Lower lobe of right lung (tissue), 2 donors: ENCODE measurements at regions not wholly inside any gene's neighbourhood (a gene's known extent, or its start where the extent isn't known, plus 50 kb on each side); places are given as distances from the start of the nearest gene placed in this dataset.

Experiments
- ATAC-seq, 2 donors: fragments of 200-7000 bp; cut with Tn5 transposase; one replicate each; pipeline ENCODE4 v1.9.1; 2020 to 2022; ENCODE audit warnings: mild to moderate bottlenecking in 2 of 2, moderate library complexity in 2 of 2
- DNase-seq: peaks from one replicate; pipeline ENCODE4 v3.0.0-alpha.2; 2020
- H3K27ac ChIP-seq: fragments of 200-600 bp; one replicate; pipeline ENCODE4 v1.8.0; 2022
- H3K27me3 ChIP-seq: fragments of 200-600 bp; one replicate; pipeline ENCODE4 v1.8.0; 2022; ENCODE audit warnings: low read depth
- H3K36me3 ChIP-seq: fragments of 200-600 bp; one replicate; pipeline ENCODE4 v1.8.0; 2022; ENCODE audit warnings: mild to moderate bottlenecking
- H3K4me1 ChIP-seq: fragments of 200-600 bp; one replicate; pipeline ENCODE4 v1.8.0; 2022
- H3K4me3 ChIP-seq: fragments of 200-600 bp; one replicate; pipeline ENCODE4 v1.8.0; 2022; ENCODE audit warnings: mild to moderate bottlenecking
- H3K9me3 ChIP-seq: fragments of 200-600 bp; one replicate; pipeline ENCODE4 v1.8.0; 2022
- CTCF ChIP-seq: fragments of 200-600 bp; IDR thresholded peaks from one replicate; pipeline ENCODE4 v1.8.0; 2022; ENCODE audit warnings: antibody characterized with exemption, mild to moderate bottlenecking
- intact Hi-C: fragments of 100-400 bp; cut with DNase I; formaldehyde crosslinking; loops from one replicate; pipeline ENCODE4 v1.11.0; 2022
- donor health status: DM: no; HTN: yes; CAD: no; lungs with severe emphysema.

DNA sequence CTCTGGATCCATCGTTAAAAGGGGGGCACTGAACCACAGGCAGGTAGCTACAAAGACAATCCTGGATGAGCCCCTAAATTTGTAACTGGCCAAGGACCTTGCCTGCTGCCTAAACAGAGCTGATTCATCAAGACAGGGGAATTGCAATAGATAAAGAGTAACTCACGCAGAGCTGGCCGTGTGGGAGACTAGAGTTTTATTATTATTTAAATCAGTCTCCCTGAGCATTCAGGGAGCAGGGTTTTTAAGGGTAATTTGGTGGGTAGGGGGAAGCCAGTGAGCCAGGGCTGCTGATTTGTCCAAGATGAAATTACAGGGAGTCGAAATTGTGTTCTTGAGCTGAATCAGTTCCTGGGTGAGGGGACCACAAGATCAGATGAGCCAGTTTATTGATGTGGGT lies 885.1 kb upstream of the CADM2 start:
- no peaks in the 10 kb centered on the region for H3K4me1 ChIP-seq
- H3K27me3 ChIP-seq, result no peaks in the 10 kb centered on the region
- no peak for TF ChIP-seq CTCF
- DNase-seq, result no peak
- ATAC-seq, result no peak
- no peaks in the 10 kb centered on the region for H3K36me3 ChIP-seq
- H3K4me3 ChIP-seq, result no peak overlapping the region
- no peak overlapping the region for H3K27ac ChIP-seq
- H3K9me3 ChIP-seq, result no peaks in the 10 kb centered on the region
- intact Hi-C loops, result no loop called here

DNA sequence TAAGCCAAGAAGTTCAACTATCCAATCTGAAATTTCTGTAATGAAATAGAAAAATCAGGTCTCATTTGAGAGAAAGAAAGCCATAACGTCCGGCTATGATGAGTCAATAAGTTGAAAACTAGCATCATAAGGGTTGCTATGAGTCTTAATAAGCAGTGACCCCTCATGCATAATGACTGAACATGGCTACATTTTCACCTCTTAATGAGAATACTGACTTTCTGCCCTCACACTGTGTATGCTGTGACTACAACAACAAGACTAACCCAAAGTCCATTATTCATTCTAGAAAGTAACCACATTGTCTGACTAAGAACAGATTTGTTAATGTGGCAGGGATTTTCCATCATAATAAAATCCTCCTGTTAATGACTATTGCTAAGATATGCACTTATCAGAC lies 884.0 kb upstream of the CADM2 start:
- H3K9me3 ChIP-seq, result no peaks in the 10 kb centered on the region
- no peak for TF ChIP-seq CTCF
- no peaks in the 10 kb centered on the region for H3K27me3 ChIP-seq
- no peak overlapping the region for H3K4me3 ChIP-seq
- H3K36me3 ChIP-seq, result no peaks in the 10 kb centered on the region
- DNase-seq, result no peak
- H3K4me1 ChIP-seq, result no peaks in the 10 kb centered on the region
- intact Hi-C loops, result no loop called here
- no peak for ATAC-seq
- no peak overlapping the region for H3K27ac ChIP-seq

DNA sequence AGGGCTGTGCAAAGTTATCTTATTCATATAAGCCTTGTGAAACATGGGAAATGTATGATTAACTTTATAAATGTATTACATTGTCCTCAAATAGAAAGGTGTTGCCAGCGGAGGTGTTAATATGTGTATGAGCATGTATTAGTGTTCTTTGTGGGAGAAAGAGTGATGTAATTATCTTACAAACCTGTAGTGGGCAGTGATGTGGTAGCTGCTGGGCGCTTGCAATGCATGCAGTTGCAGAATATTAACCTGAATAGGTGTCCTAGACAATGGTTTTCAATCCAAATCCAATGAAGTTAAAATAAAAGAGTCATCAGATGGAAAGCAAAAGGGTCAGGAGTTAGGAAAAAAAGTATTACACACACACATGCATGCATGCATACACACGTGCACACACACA lies 881.3 kb upstream of the CADM2 start:
- ATAC-seq (no peak), DNase-seq (no peak)
- Histone ChIP-seq H3K36me3 (no peaks in the 10 kb centered on the region), H3K4me1 (no peaks in the 10 kb centered on the region), H3K27me3 (no peaks in the 10 kb centered on the region), H3K4me3 (no peak overlapping the region), H3K9me3 (no peaks in the 10 kb centered on the region), H3K27ac (no peak overlapping the region)
- intact Hi-C loops, result no loop called here
- TF ChIP-seq CTCF, result no peak

- H3K27me3 ChIP-seq, result no peaks in the 10 kb centered on the region
Measured at GRCh38 chr3:84082726-84083125, 876.1 kb upstream of the CADM2 start.

GRCh38 chr3:84092907-84093306 lies 865.9 kb upstream of the CADM2 start:
- H3K27me3 ChIP-seq, result no peaks in the 10 kb centered on the region
- no peak overlapping the region for H3K4me3 ChIP-seq
- no peak overlapping the region for H3K27ac ChIP-seq
- no peaks in the 10 kb centered on the region for H3K4me1 ChIP-seq
- no peaks in the 10 kb centered on the region for H3K36me3 ChIP-seq
- intact Hi-C loops, result no loop called here
- no peaks in the 10 kb centered on the region for H3K9me3 ChIP-seq
- no peak for ATAC-seq
- no peak for TF ChIP-seq CTCF
- no peak for DNase-seq

More at GRCh38 chr3:84082726-84083125, 876.1 kb upstream of the CADM2 start:
- DNase-seq, result no peak
- intact Hi-C loops, result no loop called here
- no peaks in the 10 kb centered on the region for H3K4me1 ChIP-seq
- no peaks in the 10 kb centered on the region for H3K36me3 ChIP-seq
- peaks cover 6% of the 10 kb centered on the region for H3K9me3 ChIP-seq
- no peak for TF ChIP-seq CTCF
- no peak overlapping the region for H3K4me3 ChIP-seq
- no peak overlapping the region for H3K27ac ChIP-seq
- no peak for ATAC-seq

DNA sequence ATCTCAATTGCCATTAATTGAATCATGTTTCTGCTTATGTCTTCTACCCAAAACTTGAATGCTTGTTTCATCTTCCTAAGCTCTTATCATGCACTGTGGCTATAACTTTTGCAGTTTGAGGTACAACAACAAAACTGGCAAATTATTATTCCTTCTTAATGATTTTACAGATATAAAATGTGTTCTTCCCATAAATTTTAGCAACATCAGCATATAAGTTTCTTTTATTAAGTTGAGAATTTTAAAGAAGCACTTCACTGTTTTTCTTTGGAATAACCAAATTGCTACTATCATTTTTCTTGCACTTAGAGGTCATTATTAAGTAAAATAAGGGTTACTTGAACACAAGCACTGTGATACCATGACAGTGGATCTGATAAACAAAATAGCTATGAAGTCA lies 862.6 kb upstream of the CADM2 start:
- Histone ChIP-seq H3K36me3 (no peaks in the 10 kb centered on the region), H3K9me3 (no peaks in the 10 kb centered on the region), H3K27me3 (no peaks in the 10 kb centered on the region), H3K27ac (no peak overlapping the region), H3K4me1 (no peaks in the 10 kb centered on the region), H3K4me3 (no peak overlapping the region)
- intact Hi-C loops, result no loop called here
- no peak for DNase-seq
- no peak for TF ChIP-seq CTCF
- no peak for ATAC-seq
